HUES64 (cell line): ENCODE measurements at regions not wholly inside any gene's neighbourhood (a gene's known extent, or its start where the extent isn't known, plus 50 kb on each side); places are given as distances from the start of the nearest gene placed in this dataset.

Experiments used
- H3K27ac ChIP-seq: 2 replicates; pipeline ENCODE4 v1.7.0; 2013; ENCODE audit warnings: low read depth, low read length, inconsistent platforms
- H3K27me3 ChIP-seq: 2 replicates; pipeline ENCODE4 v1.6.1; 2013; ENCODE audit warnings: mild to moderate bottlenecking, low read length; ENCODE audit not compliant: insufficient read depth
- H3K36me3 ChIP-seq: 2 replicates; pipeline ENCODE4 v1.6.1; 2013; ENCODE audit warnings: mild to moderate bottlenecking, low read length; ENCODE audit not compliant: insufficient read depth
- H3K4me1 ChIP-seq: 2 replicates; pipeline ENCODE4 v1.6.1; 2013; ENCODE audit warnings: mild to moderate bottlenecking, low read length, moderate library complexity; ENCODE audit not compliant: insufficient read depth
- H3K4me3 ChIP-seq: 2 replicates; pipeline ENCODE4 v1.5.1; 2013; ENCODE audit warnings: mild to moderate bottlenecking, low read length, moderate library complexity
- H3K9ac ChIP-seq: 2 replicates; pipeline ENCODE4 v1.6.1; 2013; ENCODE audit warnings: mild to moderate bottlenecking, low read depth, low read length
- H3K9me3 ChIP-seq: 2 replicates; pipeline ENCODE4 v1.6.1; 2013; ENCODE audit warnings: low read depth, low read length; ENCODE audit not compliant: insufficient read depth
- WGBS: fragments of 150-250, 120-280 bp; methylation state at CpG from one replicate; pipeline ENCODE4 v1.1.7; 2013; ENCODE audit warnings: missing lambda C conversion rate; 5-methylcytosine and 5-hydroxymethylcytosine counted together

GRCh38 chr12:65614259-65614889 is 209.9 kb upstream of the HMGA2 start:
- 97% methylated on average over 5 of the region's 5 CpGs for WGBS
- peaks cover 4% of the 10 kb centered on the region; the same call in 1 of the 2 replicates for H3K4me1 ChIP-seq

GRCh38 chr12:65615118-65615517 is 209.2 kb upstream of the HMGA2 start:
- Histone ChIP-seq H3K36me3 (no peaks in the 10 kb centered on the region), H3K4me3 (no peak overlapping the region), H3K27me3 (no peaks in the 10 kb centered on the region), H3K27ac (no peak overlapping the region), H3K9ac (no peak overlapping the region), H3K9me3 (no peaks in the 10 kb centered on the region), H3K4me1 (peaks cover 3% of the 10 kb centered on the region; the same call in 1 of the 2 replicates)
- 97% methylated on average over 2 of the region's 2 CpGs for WGBS

More at GRCh38 chr12:65614259-65614889, 209.9 kb upstream of the HMGA2 start:
- Histone ChIP-seq H3K36me3 (no peaks in the 10 kb centered on the region), H3K9ac (no peak overlapping the region), H3K9me3 (no peaks in the 10 kb centered on the region), H3K27me3 (no peaks in the 10 kb centered on the region), H3K27ac (no peak overlapping the region), H3K4me3 (no peak overlapping the region)

- H3K9ac ChIP-seq = no peak overlapping the region
- peaks cover 3% of the 10 kb centered on the region; the same call in 1 of the 2 replicates for H3K4me1 ChIP-seq
- 94% methylated on average over 1 of the region's 1 CpG for WGBS
- H3K36me3 ChIP-seq = no peaks in the 10 kb centered on the region
- H3K27me3 ChIP-seq = no peaks in the 10 kb centered on the region
- H3K9me3 ChIP-seq = no peaks in the 10 kb centered on the region
- H3K27ac ChIP-seq = no peak overlapping the region
- H3K4me3 ChIP-seq = no peak overlapping the region
Measured at GRCh38 chr12:65616022-65616421, 208.3 kb upstream of the HMGA2 start.

GRCh38 chr12:65618588-65618987 is 205.7 kb upstream of the HMGA2 start:
- H3K4me1 ChIP-seq = no peaks in the 10 kb centered on the region; the same call in 1 of the 2 replicates
- WGBS = 95% methylated on average over 2 of the region's 2 CpGs

GRCh38 chr12:65619018-65619417 is 205.3 kb upstream of the HMGA2 start:
- no peaks in the 10 kb centered on the region for H3K36me3 ChIP-seq
- H3K4me3 ChIP-seq = no peak overlapping the region
- 86% methylated on average over 4 of the region's 4 CpGs for WGBS
- H3K4me1 ChIP-seq = no peaks in the 10 kb centered on the region; the same call in 1 of the 2 replicates
- H3K9ac ChIP-seq = no peak overlapping the region
- no peak overlapping the region for H3K27ac ChIP-seq
- no peaks in the 10 kb centered on the region for H3K27me3 ChIP-seq
- no peaks in the 10 kb centered on the region for H3K9me3 ChIP-seq

More at GRCh38 chr12:65618588-65618987, 205.7 kb upstream of the HMGA2 start:
- H3K27ac ChIP-seq = no peak overlapping the region
- no peak overlapping the region for H3K9ac ChIP-seq
- no peaks in the 10 kb centered on the region for H3K36me3 ChIP-seq
- no peaks in the 10 kb centered on the region for H3K27me3 ChIP-seq
- H3K4me3 ChIP-seq = no peak overlapping the region
- H3K9me3 ChIP-seq = no peaks in the 10 kb centered on the region

GRCh38 chr12:65620046-65620445 is 204.2 kb upstream of the HMGA2 start:
- Histone ChIP-seq H3K9me3 (no peaks in the 10 kb centered on the region), H3K4me3 (no peak overlapping the region), H3K4me1 (no peaks in the 10 kb centered on the region; the same call in 1 of the 2 replicates), H3K36me3 (no peaks in the 10 kb centered on the region), H3K27ac (no peak overlapping the region), H3K9ac (no peak overlapping the region), H3K27me3 (no peaks in the 10 kb centered on the region)
- 74% methylated on average over 1 of the region's 1 CpG for WGBS

GRCh38 chr12:65622056-65622455 is 202.2 kb upstream of the HMGA2 start:
- 96% methylated on average over 6 of the region's 6 CpGs for WGBS
- Histone ChIP-seq H3K27me3 (no peaks in the 10 kb centered on the region), H3K9me3 (no peaks in the 10 kb centered on the region), H3K4me1 (no peaks in the 10 kb centered on the region; the same call in 1 of the 2 replicates), H3K27ac (no peak overlapping the region), H3K4me3 (no peak overlapping the region), H3K36me3 (no peaks in the 10 kb centered on the region), H3K9ac (no peak overlapping the region)

GRCh38 chr12:65623507-65623906 is 200.8 kb upstream of the HMGA2 start:
- WGBS = 81% methylated on average over 1 of the region's 1 CpG
- H3K9ac ChIP-seq = no peak overlapping the region
- H3K9me3 ChIP-seq = no peaks in the 10 kb centered on the region
- H3K27ac ChIP-seq = no peak overlapping the region
- H3K27me3 ChIP-seq = no peaks in the 10 kb centered on the region
- H3K36me3 ChIP-seq = no peaks in the 10 kb centered on the region
- H3K4me1 ChIP-seq = no peaks in the 10 kb centered on the region; the same call in 1 of the 2 replicates
- no peak overlapping the region for H3K4me3 ChIP-seq

- Histone ChIP-seq H3K27me3 (no peaks in the 10 kb centered on the region), H3K27ac (no peak overlapping the region), H3K36me3 (no peaks in the 10 kb centered on the region), H3K9me3 (no peaks in the 10 kb centered on the region), H3K4me3 (no peak overlapping the region), H3K9ac (no peak overlapping the region), H3K4me1 (no peaks in the 10 kb centered on the region; the same call in 1 of the 2 replicates)
- WGBS = 94% methylated on average over 4 of the region's 4 CpGs
Measured at GRCh38 chr12:65624554-65625086, 199.7 kb upstream of the HMGA2 start.

- Histone ChIP-seq H3K27ac (no peak overlapping the region), H3K9ac (no peak overlapping the region), H3K27me3 (no peaks in the 10 kb centered on the region), H3K4me3 (no peak overlapping the region), H3K4me1 (no peaks in the 10 kb centered on the region; the same call in 1 of the 2 replicates), H3K9me3 (no peaks in the 10 kb centered on the region), H3K36me3 (no peaks in the 10 kb centered on the region)
Measured at GRCh38 chr12:65628061-65628460, 196.2 kb upstream of the HMGA2 start.

- H3K4me1 ChIP-seq = no peaks in the 10 kb centered on the region; the same call in 1 of the 2 replicates
- no peak overlapping the region for H3K27ac ChIP-seq
- H3K36me3 ChIP-seq = no peaks in the 10 kb centered on the region
- H3K4me3 ChIP-seq = no peak overlapping the region
- H3K27me3 ChIP-seq = no peaks in the 10 kb centered on the region
- WGBS = 87% methylated on average over 2 of the region's 3 CpGs
- no peak overlapping the region for H3K9ac ChIP-seq
- H3K9me3 ChIP-seq = no peaks in the 10 kb centered on the region
Measured at GRCh38 chr12:65630555-65630954, 193.7 kb upstream of the HMGA2 start.
